ENCODE measurements at regions not wholly inside any gene's neighbourhood (a gene's known extent, or its start where the extent isn't known, plus 50 kb on each side); places are given as distances from the start of the nearest gene placed in this dataset.

GRCh38 chr5:6182271-6182815, 196.0 kb downstream of the MED10 start:
- Mint-ChIP-seq H3K9me3 (peaks cover under 1% of the 10 kb centered on the region), H3K4me3 (no peak overlapping the region), H3K36me3 (ENCODE audit: low read depth) (no peaks in the 10 kb centered on the region), H3K27me3 (ENCODE audit: low read depth) (peaks cover 9% of the 10 kb centered on the region), H3K27ac (no peak overlapping the region), H3K4me1 (ENCODE audit: low read depth) (no peaks in the 10 kb centered on the region)
- no peak for DNase-seq
- intact Hi-C loops (cut with micrococcal nuclease), result no loop called here
- CTCF ChIA-PET, result no interaction called here

GRCh38 chr5:6181871-6182270, 196.5 kb downstream of the MED10 start:
- Mint-ChIP-seq H3K27ac (no peak overlapping the region), H3K4me1 (ENCODE audit: low read depth) (no peaks in the 10 kb centered on the region), H3K27me3 (ENCODE audit: low read depth) (peaks cover 8% of the 10 kb centered on the region), H3K9me3 (peaks cover 3% of the 10 kb centered on the region), H3K36me3 (ENCODE audit: low read depth) (no peaks in the 10 kb centered on the region), H3K4me3 (no peak overlapping the region)
- CTCF ChIA-PET, result no interaction called here
- intact Hi-C loops (cut with micrococcal nuclease), result no loop called here
- no peak for DNase-seq

- intact Hi-C loops (cut with micrococcal nuclease), result no loop called here
- Mint-ChIP-seq H3K9me3 (peaks cover 3% of the 10 kb centered on the region), H3K36me3 (ENCODE audit: low read depth) (no peaks in the 10 kb centered on the region), H3K27me3 (ENCODE audit: low read depth) (peaks cover 8% of the 10 kb centered on the region), H3K4me1 (ENCODE audit: low read depth) (no peaks in the 10 kb centered on the region), H3K4me3 (no peak overlapping the region), H3K27ac (no peak overlapping the region)
- CTCF ChIA-PET, result no interaction called here
- no peak for DNase-seq
Measured at GRCh38 chr5:6181147-6181729, 197.1 kb downstream of the MED10 start.

GRCh38 chr5:6180231-6180872, 198.0 kb downstream of the MED10 start:
- Mint-ChIP-seq H3K36me3 (ENCODE audit: low read depth) (no peaks in the 10 kb centered on the region), H3K9me3 (peaks cover 3% of the 10 kb centered on the region), H3K4me3 (no peak overlapping the region), H3K27me3 (ENCODE audit: low read depth) (peaks cover 6% of the 10 kb centered on the region), H3K4me1 (ENCODE audit: low read depth) (no peaks in the 10 kb centered on the region), H3K27ac (no peak overlapping the region)
- no peak for DNase-seq
- intact Hi-C loops (cut with micrococcal nuclease), result no loop called here
- CTCF ChIA-PET, result no interaction called here

GRCh38 chr5:6178846-6179532, 199.4 kb downstream of the MED10 start:
- Mint-ChIP-seq H3K4me1 (ENCODE audit: low read depth) (no peaks in the 10 kb centered on the region), H3K4me3 (no peak overlapping the region), H3K27ac (no peak overlapping the region), H3K9me3 (peaks cover 3% of the 10 kb centered on the region), H3K27me3 (ENCODE audit: low read depth) (peaks cover 5% of the 10 kb centered on the region), H3K36me3 (ENCODE audit: low read depth) (no peaks in the 10 kb centered on the region)
- CTCF ChIA-PET, result no interaction called here
- intact Hi-C loops (cut with micrococcal nuclease), result no loop called here
- no peak for DNase-seq

GRCh38 chr5:6177926-6178325, 200.4 kb downstream of the MED10 start:
- Mint-ChIP-seq H3K9me3 (peaks cover 5% of the 10 kb centered on the region), H3K27ac (no peak overlapping the region), H3K4me1 (ENCODE audit: low read depth) (no peaks in the 10 kb centered on the region), H3K4me3 (no peak overlapping the region), H3K27me3 (ENCODE audit: low read depth) (peaks cover 5% of the 10 kb centered on the region), H3K36me3 (ENCODE audit: low read depth) (no peaks in the 10 kb centered on the region)
- CTCF ChIA-PET, result no interaction called here
- intact Hi-C loops (cut with micrococcal nuclease), result no loop called here
- DNase-seq, result no peak

- CTCF ChIA-PET, result no interaction called here
Measured at GRCh38 chr5:6176102-6176693, 202.1 kb downstream of the MED10 start.

GRCh38 chr5:6175172-6175854, 203.0 kb downstream of the MED10 start:
- CTCF ChIA-PET, result no interaction called here
- Mint-ChIP-seq H3K9me3 (peaks cover 5% of the 10 kb centered on the region), H3K27me3 (ENCODE audit: low read depth) (peaks cover 8% of the 10 kb centered on the region), H3K27ac (no peak overlapping the region), H3K4me3 (no peak overlapping the region), H3K36me3 (ENCODE audit: low read depth) (no peaks in the 10 kb centered on the region), H3K4me1 (ENCODE audit: low read depth) (no peaks in the 10 kb centered on the region)
- no peak for DNase-seq
- intact Hi-C loops (cut with micrococcal nuclease), result no loop called here

More at GRCh38 chr5:6176102-6176693, 202.1 kb downstream of the MED10 start:
- peaks cover 5% of the 10 kb centered on the region for H3K9me3 Mint-ChIP-seq
- no peaks in the 10 kb centered on the region for H3K4me1 Mint-ChIP-seq (ENCODE audit: low read depth)
- no peak for DNase-seq
- peaks cover 5% of the 10 kb centered on the region for H3K27me3 Mint-ChIP-seq (ENCODE audit: low read depth)
- intact Hi-C loops (cut with micrococcal nuclease), result no loop called here
- no peak overlapping the region for H3K4me3 Mint-ChIP-seq
- H3K27ac Mint-ChIP-seq, result no peak overlapping the region
- no peaks in the 10 kb centered on the region for H3K36me3 Mint-ChIP-seq (ENCODE audit: low read depth)

GRCh38 chr5:6169660-6170059, 208.7 kb downstream of the MED10 start:
- no peaks in the 10 kb centered on the region for H3K36me3 Mint-ChIP-seq (ENCODE audit: low read depth)
- H3K9me3 Mint-ChIP-seq, result peaks cover 2% of the 10 kb centered on the region
- no peak overlapping the region for H3K4me3 Mint-ChIP-seq
- CTCF ChIA-PET, result no interaction called here
- H3K27ac Mint-ChIP-seq, result no peak overlapping the region
- H3K27me3 Mint-ChIP-seq (ENCODE audit: low read depth), result peaks cover 14% of the 10 kb centered on the region
- intact Hi-C loops (cut with micrococcal nuclease), result no loop called here
- DNase-seq, result no peak
- no peaks in the 10 kb centered on the region for H3K4me1 Mint-ChIP-seq (ENCODE audit: low read depth)

- H3K4me1 Mint-ChIP-seq (ENCODE audit: low read depth), result no peaks in the 10 kb centered on the region
- H3K9me3 Mint-ChIP-seq, result no peaks in the 10 kb centered on the region
- peaks cover 21% of the 10 kb centered on the region for H3K27me3 Mint-ChIP-seq (ENCODE audit: low read depth)
- CTCF ChIA-PET, result no interaction called here
- no peak for DNase-seq
- no peak overlapping the region for H3K4me3 Mint-ChIP-seq
- no peak overlapping the region for H3K27ac Mint-ChIP-seq
- H3K36me3 Mint-ChIP-seq (ENCODE audit: low read depth), result no peaks in the 10 kb centered on the region
- intact Hi-C loops (cut with micrococcal nuclease), result no loop called here
Measured at GRCh38 chr5:6166698-6167394, 211.5 kb downstream of the MED10 start.

GRCh38 chr5:6163913-6164312, 214.4 kb downstream of the MED10 start:
- Mint-ChIP-seq H3K4me1 (ENCODE audit: low read depth) (no peaks in the 10 kb centered on the region), H3K27ac (no peak overlapping the region), H3K27me3 (ENCODE audit: low read depth) (peaks cover 25% of the 10 kb centered on the region), H3K9me3 (no peaks in the 10 kb centered on the region), H3K4me3 (no peak overlapping the region), H3K36me3 (ENCODE audit: low read depth) (no peaks in the 10 kb centered on the region)
- no peak for DNase-seq
- intact Hi-C loops (cut with micrococcal nuclease), result no loop called here
- CTCF ChIA-PET, result no interaction called here

GRCh38 chr5:6162175-6162574, 216.2 kb downstream of the MED10 start:
- H3K27ac Mint-ChIP-seq, result no peak overlapping the region
- DNase-seq, result no peak

More at GRCh38 chr5:6162175-6162574, 216.2 kb downstream of the MED10 start:
- intact Hi-C loops (cut with micrococcal nuclease), result no loop called here
- Mint-ChIP-seq H3K4me1 (ENCODE audit: low read depth) (no peaks in the 10 kb centered on the region), H3K36me3 (ENCODE audit: low read depth) (no peaks in the 10 kb centered on the region), H3K27me3 (ENCODE audit: low read depth) (peaks cover 20% of the 10 kb centered on the region), H3K9me3 (no peaks in the 10 kb centered on the region), H3K4me3 (no peak overlapping the region)
- CTCF ChIA-PET, result no interaction called here
